Activated CD8-positive, alpha-beta T cell treated with anti-CD3 and anti-CD28 coated beads for 36 hours (primary cell): ENCODE measurements at regions not wholly inside any gene's neighbourhood (a gene's known extent, or its start where the extent isn't known, plus 50 kb on each side); places are given as distances from the start of the nearest gene placed in this dataset.

Source experiments
- ATAC-seq: fragments of 200-7000 bp; cut with Tn5 transposase; one replicate; pipeline ENCODE4 v1.10.0; 2021; ENCODE audit warnings: mild to moderate bottlenecking, moderate library complexity
- CTCF ChIA-PET: fragments of 350-600 bp; sonication (Branson Sonifier 250); formaldehyde crosslinking; loops from one replicate; lab custom pipeline; 2021; ENCODE audit warnings: antibody characterized with exemption; lab: Charles Lee
- POLR2A ChIA-PET: fragments of 350-600 bp; sonication (Branson Sonifier 250); formaldehyde crosslinking; loops from one replicate; lab custom pipeline; 2021; ENCODE audit warnings: antibody characterized with exemption; lab: Charles Lee
- DNase-seq: peaks from one replicate; pipeline ENCODE4 v3.0.0-alpha.2; 2020
- H3K27ac Mint-ChIP-seq: one replicate; pipeline ENCODE4 v1.8.0; 2021; ENCODE audit warnings: mild to moderate bottlenecking, mixed read lengths
- H3K27me3 Mint-ChIP-seq: one replicate; pipeline ENCODE4 v1.8.0; 2021; ENCODE audit warnings: mixed read lengths
- H3K36me3 Mint-ChIP-seq: one replicate; pipeline ENCODE4 v1.8.0; 2021; ENCODE audit warnings: low read depth, mixed read lengths
- H3K4me1 Mint-ChIP-seq: one replicate; pipeline ENCODE4 v1.8.0; 2021; ENCODE audit warnings: low read depth, mixed read lengths
- H3K4me3 Mint-ChIP-seq: one replicate; pipeline ENCODE4 v1.8.0; 2021; ENCODE audit warnings: mild to moderate bottlenecking, moderate library complexity, mixed read lengths
- H3K9me3 Mint-ChIP-seq: one replicate; pipeline ENCODE4 v1.8.0; 2021; ENCODE audit warnings: mixed read lengths
- intact Hi-C: fragments of 100-400 bp; cut with micrococcal nuclease; formaldehyde crosslinking; loops from one replicate; pipeline ENCODE4 v1.10.0; 2022
- TF ChIP-seq, protein P1 (sequence below): fragments of 200-600 bp; IDR thresholded peaks from one replicate; pipeline ENCODE4 v1.8.0; 2022; ENCODE audit warnings: antibody characterized with exemption, mild to moderate bottlenecking

DNA sequence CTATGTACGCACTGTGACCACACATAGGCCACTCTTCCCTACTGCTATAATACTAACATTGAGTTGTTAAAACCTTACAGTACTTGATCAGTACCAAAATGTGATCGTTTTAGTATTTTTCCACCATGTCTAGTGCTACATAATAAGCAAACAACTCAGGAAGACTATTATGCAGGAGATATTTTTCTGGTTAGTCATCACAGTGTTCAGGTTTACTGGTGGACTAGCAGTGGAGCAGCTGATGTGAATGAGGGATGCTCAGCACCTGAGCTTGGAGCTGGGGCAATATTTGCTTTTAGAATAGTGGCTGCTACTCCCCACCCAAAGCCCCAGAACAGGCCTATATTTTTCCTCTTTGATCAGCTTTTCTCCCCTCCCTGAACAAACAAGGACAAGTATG lies 513.1 kb downstream of the KCNH5 start:
- ChIA-PET POLR2A (no interaction called here), CTCF (no interaction called here)
- intact Hi-C loops = no loop called here
- no peak overlapping the region for H3K27ac Mint-ChIP-seq
- H3K27me3 Mint-ChIP-seq = no peaks in the 10 kb centered on the region
- H3K9me3 Mint-ChIP-seq = peaks cover 6% of the 10 kb centered on the region
- no peaks in the 10 kb centered on the region for H3K4me1 Mint-ChIP-seq
- no peak overlapping the region for H3K4me3 Mint-ChIP-seq
- ATAC-seq (no peak), DNase-seq (no peak)
- no peaks in the 10 kb centered on the region for H3K36me3 Mint-ChIP-seq
- TF ChIP-seq, protein P1, sequence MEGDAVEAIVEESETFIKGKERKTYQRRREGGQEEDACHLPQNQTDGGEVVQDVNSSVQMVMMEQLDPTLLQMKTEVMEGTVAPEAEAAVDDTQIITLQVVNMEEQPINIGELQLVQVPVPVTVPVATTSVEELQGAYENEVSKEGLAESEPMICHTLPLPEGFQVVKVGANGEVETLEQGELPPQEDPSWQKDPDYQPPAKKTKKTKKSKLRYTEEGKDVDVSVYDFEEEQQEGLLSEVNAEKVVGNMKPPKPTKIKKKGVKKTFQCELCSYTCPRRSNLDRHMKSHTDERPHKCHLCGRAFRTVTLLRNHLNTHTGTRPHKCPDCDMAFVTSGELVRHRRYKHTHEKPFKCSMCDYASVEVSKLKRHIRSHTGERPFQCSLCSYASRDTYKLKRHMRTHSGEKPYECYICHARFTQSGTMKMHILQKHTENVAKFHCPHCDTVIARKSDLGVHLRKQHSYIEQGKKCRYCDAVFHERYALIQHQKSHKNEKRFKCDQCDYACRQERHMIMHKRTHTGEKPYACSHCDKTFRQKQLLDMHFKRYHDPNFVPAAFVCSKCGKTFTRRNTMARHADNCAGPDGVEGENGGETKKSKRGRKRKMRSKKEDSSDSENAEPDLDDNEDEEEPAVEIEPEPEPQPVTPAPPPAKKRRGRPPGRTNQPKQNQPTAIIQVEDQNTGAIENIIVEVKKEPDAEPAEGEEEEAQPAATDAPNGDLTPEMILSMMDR = no peak

DNA sequence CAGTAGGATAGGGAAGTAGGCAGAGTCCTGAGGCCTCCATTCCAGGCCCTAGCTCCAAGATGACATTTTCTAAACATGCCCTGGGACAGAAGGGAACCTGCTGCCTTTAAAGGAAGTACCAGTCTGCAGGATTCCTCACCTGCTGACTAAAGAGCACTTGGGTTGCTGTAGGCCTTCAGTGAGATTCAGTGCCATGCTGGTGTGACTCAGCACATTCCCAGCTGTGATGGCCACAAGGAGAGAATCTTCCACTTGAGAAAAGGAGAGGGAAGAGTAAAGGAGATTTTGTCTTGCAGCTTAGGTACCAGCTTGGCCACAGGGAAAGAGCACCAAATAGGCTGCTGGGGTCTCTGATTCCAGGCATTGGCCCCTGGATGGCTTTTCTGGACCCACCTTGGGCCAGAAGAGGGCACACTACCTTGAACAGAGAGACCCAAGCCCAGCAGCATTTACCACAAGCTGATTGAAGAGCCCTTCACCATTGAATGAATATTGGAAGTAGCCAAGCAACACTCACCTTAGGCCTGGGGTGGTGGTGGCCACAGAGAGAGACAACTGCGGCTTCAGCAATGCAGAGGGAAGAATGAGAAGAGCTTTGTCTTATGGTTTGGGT lies 498.3 kb downstream of the KCNH5 start:
- intact Hi-C loops = no loop called here
- Mint-ChIP-seq H3K27ac (no peak overlapping the region), H3K4me3 (no peak overlapping the region), H3K36me3 (no peaks in the 10 kb centered on the region), H3K27me3 (no peaks in the 10 kb centered on the region), H3K4me1 (no peaks in the 10 kb centered on the region), H3K9me3 (peaks cover 13% of the 10 kb centered on the region)
- ATAC-seq (no peak), DNase-seq (no peak)
- ChIA-PET POLR2A (no interaction called here), CTCF (no interaction called here)
- TF ChIP-seq, protein P1 = no peak

DNA sequence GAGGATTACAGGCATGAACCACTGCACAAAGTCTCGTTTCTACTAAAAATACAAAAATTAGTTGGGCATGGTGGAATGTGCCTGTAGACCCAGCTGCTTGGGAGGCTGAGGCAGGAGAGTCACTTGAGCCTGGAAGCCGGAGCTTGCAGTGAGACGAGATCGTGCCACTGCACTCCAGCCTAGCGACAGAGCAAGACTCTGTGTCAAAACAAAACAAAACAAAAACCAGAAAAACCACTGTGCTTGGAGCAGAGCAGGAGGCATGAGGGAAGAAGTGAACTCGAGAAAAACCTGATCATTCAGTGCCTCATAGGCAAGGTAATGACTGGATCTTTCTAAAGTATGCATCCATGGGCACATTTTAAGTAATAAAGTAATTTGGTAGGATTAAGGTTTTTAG lies 487.8 kb downstream of the KCNH5 start:
- POLR2A ChIA-PET = no interaction called here
- no peak for DNase-seq
- Mint-ChIP-seq H3K4me1 (no peaks in the 10 kb centered on the region), H3K4me3 (no peak overlapping the region), H3K36me3 (no peaks in the 10 kb centered on the region), H3K27ac (no peak overlapping the region), H3K27me3 (no peaks in the 10 kb centered on the region), H3K9me3 (peaks cover 3% of the 10 kb centered on the region)
- TF ChIP-seq, protein P1 = no peak
- CTCF ChIA-PET = no interaction called here
- no peak for ATAC-seq
- intact Hi-C loops = no loop called here

DNA sequence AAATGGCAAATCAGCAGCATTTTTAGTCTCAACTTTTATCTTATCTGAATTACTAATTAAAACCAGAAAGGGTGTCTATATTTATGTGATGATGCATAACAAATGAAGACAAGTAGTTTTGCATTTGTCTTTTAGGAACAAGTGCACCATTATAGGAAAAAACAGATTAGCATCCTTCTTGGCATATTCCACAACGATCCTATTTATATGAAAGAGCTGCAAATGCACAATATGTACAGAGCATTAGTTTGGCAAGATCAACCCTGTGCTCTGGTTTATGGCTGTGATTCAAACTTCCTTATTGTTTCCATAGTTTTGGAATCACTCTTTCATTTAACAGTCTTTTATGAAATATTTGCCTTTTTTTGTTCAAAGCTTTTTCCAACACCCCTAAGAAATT lies 486.8 kb downstream of the KCNH5 start:
- POLR2A ChIA-PET = no interaction called here
- intact Hi-C loops = no loop called here
- no peak overlapping the region for H3K4me3 Mint-ChIP-seq
- CTCF ChIA-PET = no interaction called here
- DNase-seq (no peak), ATAC-seq (no peak)
- TF ChIP-seq, protein P1 = no peak
- no peak overlapping the region for H3K27ac Mint-ChIP-seq
- H3K9me3 Mint-ChIP-seq = peaks cover 3% of the 10 kb centered on the region
- no peaks in the 10 kb centered on the region for H3K36me3 Mint-ChIP-seq
- no peaks in the 10 kb centered on the region for H3K27me3 Mint-ChIP-seq
- H3K4me1 Mint-ChIP-seq = no peaks in the 10 kb centered on the region

DNA sequence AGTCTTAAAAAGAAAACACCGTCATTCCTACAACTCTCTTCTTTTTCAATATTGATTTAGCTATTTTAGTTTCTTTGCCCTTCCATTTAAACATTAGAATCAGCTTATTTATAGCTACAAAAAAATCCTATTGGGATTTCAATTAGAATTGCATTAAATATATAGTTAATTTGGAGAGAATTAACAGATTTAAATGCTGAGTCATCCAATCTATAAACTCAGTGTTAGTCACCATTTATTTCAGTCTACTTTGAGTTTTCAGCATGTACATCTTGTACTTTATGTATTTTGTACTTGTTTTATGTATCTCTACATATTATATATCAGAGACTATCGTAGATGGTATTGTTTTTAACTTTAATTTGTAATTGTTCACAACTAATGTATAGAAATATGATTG lies 460.0 kb downstream of the KCNH5 start:
- Mint-ChIP-seq H3K27ac (no peak overlapping the region), H3K4me1 (no peaks in the 10 kb centered on the region), H3K27me3 (no peaks in the 10 kb centered on the region), H3K36me3 (no peaks in the 10 kb centered on the region), H3K9me3 (peaks cover 2% of the 10 kb centered on the region), H3K4me3 (no peak overlapping the region)
- ChIA-PET CTCF (no interaction called here), POLR2A (no interaction called here)
- ATAC-seq = no peak
- no peak for DNase-seq
- TF ChIP-seq, protein P1 = no peak
- intact Hi-C loops = no loop called here
